NCI-H2227 (cell line): ENCODE measurements at regions not wholly inside any gene's neighbourhood (a gene's known extent, or its start where the extent isn't known, plus 50 kb on each side); places are given as distances from the start of the nearest gene placed in this dataset.

Experiments used
- DNase-seq: peaks from one replicate; lab custom pipeline; 2025; ENCODE audit not compliant: unreplicated experiment; lab: John Stamatoyannopoulos, UW

DNA sequence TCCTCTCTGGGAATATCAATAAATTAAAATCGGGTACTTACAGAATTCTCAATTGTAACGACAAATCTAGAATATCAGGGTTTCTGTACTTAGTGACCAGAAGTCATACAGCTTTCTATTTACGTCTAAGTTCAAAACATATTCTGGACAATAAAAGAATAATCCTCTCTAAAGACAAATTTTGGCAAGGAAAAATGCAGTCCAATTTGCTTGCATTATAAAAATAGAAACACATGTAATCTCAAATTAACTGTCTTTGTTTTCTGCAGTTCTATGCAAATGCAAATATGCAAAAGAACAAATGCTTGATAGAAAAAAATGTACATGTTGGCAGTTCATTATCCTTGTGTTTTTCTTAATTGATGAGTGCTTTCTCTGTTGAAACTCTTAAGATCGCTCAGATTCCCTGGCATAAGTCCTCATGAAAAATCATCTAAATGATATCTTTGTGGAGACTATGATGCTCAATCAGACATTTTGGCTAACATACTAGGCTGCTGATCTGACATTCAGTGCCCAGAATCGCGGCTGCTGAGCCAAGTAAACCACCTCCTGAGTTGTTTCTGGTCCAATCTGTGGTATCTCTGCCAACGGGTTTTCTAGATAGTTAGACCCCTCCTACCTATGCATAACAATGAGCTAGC, 990.1 kb upstream of the C9orf72 start:
- DNase-seq: no peak

DNA sequence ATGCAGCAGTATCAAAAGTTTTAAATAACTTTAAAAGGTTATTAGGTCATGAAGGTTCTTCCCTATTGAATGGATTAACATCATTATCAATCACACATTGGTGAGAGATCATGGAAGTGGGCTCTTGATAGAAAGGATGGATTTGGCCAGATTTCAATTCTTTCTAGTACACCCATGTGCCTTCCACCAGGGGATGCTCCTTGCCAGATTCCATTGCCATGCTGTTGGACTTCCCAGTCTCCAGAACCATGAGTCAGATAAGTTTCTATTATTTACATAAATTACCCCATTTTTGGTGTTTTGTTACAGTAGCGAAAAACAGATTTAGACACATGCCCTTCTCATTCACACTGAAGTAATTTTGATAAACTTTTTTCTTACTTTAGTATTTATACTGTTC, 1010.6 kb upstream of the C9orf72 start:
- DNase-seq: no peak

DNA sequence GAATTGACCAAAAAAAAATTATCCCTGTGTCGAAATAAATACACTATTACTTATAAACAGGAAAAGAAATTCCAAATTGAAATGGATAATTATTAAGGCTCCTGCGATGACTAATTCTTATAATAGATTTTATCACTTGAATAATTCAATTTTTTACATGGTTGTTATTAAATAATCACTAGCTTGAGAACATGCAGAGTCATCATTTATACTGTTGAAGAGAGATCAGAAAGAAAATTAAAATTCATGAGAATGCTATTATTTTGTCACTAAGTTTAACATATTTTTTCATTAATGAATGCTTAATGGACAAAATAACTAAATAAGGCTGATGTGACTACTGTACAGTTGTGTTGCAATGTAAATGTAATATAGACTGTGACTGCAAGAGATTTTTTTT, 1011.3 kb upstream of the C9orf72 start:
- no peak for DNase-seq

DNA sequence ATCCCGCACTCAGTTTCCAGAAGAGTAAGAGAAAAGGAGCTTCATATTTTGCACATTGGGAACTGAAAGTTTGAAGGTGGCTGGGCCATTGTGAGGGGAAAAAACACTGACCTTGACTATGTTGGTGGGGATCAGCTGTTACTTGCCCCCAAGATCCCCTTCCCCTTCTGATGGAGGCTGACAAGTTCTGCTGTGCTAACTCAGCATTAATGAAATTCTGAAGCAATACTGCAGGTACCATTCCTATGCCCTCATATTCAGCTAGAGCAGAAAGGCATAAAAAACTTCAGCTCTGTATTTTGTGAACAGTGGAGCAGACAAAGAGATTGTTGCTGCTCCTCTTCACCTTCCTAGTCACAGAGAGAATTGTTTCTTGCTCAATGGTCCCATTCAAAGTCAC, 1013.8 kb upstream of the C9orf72 start:
- DNase-seq: no peak

DNA sequence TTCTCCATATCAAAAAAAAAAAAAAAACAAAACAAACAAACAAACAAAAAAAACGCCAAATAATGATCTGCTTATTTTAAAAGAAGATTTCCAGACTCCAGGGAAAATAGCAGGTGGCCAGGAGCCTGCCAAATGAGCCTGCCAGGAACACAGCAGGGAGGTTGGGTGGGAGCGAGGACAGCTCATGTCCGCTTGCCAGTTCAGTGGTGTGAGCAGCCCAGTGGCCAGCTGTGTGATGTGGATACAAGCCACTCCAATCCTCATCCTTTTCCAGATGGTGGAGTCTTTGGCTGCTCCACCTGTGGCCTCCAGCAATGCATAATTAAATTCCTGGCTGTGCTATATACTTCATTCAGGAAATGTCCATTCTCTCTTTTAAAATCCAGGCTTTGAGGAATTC, 1025.1 kb upstream of the C9orf72 start:
- no peak for DNase-seq

DNA sequence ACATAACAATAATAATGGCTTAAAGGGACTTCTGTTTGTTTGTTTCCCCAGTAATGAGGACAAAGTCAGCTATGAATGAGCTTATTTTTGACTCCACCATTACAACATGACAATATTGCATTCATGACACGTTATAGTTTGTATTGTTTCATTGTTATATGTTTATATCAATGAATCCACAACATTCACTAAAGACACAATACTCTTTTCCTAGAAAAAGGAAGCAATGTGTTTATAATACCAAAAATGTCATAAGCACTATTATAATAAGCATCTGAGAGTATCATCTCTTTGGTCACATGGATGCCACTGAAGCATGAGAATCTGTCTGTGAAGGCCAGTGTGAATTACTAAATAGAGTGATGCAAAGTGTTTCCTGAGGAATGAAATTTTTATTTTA, 1026.9 kb upstream of the C9orf72 start:
- DNase-seq: no peak

DNA sequence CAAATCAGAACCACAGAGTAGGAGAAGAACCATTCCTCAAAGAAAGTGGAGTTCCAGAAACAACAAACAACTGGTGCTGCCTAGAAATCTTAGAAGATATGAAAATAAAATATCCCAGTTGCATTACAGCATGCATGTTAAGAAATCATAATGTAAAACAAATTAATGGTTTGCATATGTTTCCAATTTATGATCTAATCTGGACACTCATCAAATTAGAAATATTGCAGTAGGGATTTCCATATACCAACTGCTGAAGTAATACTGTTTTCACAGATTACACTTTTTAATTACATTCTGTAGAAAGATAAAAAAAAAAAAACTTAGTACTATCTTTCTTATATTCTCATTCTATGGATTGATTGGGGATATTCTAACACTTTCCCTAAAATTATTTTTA, 1034.6 kb upstream of the C9orf72 start:
- no peak for DNase-seq

DNA sequence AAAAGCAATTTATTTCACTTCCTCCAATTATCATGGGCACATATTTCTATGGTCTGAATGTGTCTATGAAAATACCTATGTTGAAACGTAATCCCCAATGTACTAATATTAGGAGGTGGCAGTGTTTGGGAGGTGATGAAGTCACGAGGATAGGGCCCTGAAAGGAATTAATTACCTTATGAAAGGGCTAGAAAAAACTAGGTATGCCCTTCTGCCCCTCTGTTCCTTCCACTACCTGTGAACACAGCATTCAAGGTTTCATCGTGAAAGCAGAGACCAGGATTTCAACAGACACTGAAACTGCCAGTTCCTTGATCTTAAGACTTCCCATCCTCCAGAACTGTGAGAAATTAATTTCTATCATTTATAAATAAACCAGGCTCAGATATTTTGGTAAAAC, 1037.1 kb upstream of the C9orf72 start:
- DNase-seq: no peak

DNA sequence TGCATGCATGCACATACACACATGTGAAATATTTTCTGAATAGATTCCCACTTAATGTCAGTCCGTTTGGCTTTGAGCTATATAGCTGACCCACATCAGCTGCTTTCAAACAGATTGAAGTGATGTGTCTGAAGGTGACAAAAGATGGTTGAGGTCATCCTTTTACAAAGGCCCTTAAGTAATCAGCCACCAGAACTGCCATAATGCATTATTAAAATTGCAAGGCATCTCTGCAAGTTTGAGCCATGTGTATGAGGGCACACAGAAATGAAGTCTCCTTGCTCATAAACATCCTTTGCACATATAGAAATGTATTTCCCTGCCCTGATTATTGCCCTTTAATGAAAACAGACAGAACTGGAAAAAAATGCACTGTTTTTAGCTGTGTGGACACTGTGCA, 1043.0 kb upstream of the C9orf72 start:
- no peak for DNase-seq

DNA sequence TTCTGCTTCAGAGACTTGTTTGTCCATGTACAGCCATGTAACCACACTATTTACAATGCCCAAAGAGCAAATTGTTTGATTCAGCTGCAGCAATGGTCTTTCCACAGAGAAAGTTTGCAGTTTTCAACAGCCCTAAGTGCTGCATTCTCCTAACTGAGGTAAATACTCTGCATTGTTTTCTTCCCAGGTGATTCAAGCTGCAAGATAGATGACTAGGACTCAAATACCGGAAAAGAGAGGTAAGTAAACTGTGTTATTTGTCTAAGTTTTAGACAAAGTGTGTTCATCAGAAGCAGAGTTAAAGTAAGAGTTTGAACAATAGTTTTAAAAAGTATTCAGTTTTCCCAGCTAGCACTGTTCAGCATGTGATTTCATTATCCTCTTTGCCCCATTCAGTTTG, 1046.7 kb upstream of the C9orf72 start:
- DNase-seq: no peak

DNA sequence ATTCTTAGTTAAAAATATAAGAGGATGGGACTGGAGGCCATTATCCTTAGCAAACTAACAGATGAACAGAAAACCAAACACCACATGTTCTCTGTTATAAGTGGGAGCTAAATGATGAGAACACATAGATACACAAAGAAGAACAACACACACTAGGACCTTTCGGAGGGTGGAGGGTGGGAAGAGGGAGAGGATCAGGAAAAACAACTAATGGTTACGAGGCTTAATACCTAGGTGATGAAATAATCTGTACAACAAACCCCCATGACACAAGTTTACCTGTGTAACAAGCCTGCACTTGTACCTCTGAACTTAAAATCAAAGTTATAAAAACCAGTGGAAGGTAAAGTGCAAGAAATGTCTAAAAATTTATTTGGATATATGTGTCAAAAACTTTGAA, 1047.4 kb upstream of the C9orf72 start:
- no peak for DNase-seq

DNA sequence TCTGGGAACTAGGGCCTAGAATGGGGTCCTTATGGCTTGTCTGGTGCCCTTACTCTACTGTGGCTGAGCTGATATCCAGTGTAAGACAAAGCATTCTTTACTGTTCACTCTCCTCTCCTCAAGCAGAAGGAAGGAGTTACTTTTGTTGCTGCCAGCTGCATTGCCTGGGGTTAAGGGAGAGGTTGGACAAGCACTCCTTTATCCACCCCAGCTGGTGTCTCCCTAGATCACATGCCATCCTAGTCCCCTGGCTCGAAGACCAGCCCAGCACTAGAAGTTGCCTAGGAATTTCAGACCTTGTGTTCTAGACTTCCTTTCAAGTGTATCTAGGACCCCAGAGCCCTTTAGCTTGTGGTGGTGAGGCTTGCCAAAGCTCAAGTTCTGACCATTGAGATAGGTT, 1051.5 kb upstream of the C9orf72 start:
- DNase-seq: no peak

DNA sequence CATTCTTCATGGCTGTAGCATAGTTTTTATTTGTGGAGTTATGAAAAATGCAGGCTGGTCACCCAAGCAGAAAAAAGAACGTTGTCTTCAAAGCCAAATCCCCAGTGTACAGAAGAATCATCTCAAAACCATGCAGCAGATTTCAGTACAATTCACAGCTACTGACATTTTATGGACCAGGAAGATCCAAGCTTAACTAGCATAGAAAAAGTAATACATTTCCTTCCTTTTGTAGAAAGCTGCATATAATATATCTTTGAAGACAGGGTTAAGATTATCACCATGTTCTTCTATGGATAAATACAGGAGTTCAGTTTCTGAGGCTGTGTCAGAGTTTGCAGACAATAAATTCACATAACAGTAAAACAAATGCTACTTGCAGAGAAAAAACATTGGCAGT, 1054.8 kb upstream of the C9orf72 start:
- no peak for DNase-seq

DNA sequence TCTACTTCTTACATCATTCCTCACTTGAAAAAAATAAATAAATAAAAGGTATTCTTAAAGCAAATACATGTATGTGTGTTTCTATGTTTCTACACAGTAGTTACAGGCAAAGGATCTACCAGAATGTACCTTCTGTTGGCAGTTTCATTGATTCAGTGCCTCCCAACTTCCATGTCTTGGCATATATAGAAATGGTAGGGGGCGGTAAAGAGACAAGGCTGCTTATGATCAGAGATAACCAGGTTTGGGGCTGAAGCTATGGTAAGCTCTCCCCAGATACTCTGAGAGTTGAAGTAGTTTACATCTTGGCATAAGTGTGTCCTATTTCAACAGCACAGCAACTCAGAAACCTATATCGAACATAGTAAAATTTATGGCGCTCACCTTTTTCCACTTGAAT, 1075.4 kb upstream of the C9orf72 start:
- DNase-seq: no peak

DNA sequence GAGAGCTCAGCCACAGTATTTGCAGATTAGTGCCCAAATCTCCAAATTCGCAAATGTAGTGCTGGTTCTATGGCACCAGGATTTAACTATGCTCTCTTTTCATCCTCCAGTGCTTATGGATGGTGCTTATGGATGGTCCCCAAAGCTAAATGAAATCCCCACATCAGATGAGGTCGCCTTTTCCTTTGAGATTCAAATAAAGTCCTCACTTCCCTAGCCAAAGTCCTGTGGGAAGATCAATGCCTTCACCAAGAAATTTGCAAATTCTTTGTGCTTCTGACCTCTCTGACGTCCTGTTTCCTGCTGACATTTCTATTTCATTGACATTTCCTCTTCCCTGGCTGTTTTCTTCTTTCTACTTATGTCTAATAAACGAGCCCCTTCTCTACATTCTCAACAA, 1077.0 kb upstream of the C9orf72 start:
- DNase-seq: no peak

DNA sequence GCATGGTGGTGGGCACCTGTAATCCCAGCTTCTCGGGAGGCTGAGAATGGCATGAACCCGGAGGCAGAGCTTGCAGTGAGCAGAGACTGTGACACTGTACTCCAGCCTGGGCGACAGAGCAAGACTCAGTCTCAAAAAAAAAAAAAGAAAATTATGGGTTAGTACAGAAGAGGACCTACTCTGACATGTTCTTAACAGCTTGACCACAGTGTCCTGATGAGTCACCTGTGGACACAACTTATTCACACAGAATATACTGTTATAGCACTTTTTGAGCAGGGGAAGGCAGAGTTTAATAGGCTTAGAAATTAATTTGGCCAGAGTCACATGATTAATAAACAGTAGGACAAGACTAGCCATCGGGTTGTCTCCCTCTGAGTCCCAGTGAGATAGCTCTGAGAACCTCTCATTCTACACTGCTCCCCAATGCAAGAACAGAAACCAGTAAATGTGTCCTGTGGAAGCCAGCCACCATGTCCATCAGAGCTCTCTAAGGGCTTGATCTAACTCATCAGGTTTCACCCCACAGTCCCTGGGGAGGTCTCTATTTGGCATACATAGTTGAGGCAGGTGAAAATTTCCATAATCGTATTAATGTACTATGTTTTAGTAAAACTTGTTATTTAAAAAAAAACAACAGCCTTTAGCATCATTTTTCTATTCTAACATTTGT, 1077.9 kb upstream of the C9orf72 start:
- DNase-seq: no peak

DNA sequence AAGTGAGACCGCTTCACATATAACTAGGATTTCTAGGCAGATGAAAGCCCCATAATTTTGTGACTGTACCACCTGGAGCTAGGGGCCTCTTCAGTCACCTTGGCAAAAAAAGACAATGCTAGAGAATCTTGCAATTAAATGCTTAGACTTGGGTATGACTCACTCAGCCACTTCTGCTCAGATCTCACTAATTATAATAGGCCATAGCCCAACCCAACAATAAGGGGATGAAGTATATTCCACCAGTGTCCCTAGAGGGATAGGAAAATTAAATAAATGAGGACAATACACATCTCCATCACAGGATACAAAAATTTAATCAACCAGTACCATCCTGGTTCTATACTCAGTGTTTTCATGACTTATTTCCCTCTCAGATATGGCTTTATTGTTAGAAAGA, 1079.9 kb upstream of the C9orf72 start:
- DNase-seq: no peak

DNA sequence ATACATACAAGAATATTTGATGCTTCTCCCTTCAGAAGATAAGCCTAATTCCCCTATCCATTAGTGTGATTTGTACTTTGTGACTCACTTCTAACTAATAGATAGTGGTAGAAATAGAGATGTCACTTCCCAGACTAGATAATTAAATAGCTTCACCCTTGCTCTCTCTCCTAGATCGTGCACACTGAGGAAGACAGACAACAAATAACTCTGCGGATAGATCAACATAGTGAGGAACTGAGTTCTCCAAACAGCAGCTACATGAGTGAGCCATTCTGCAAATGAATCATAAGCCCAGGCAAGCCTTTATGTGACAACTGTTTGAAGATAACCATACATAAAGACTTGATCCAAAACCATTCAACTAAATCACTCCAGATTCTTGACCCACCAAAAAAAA, 1083.4 kb upstream of the C9orf72 start:
- no peak for DNase-seq

DNA sequence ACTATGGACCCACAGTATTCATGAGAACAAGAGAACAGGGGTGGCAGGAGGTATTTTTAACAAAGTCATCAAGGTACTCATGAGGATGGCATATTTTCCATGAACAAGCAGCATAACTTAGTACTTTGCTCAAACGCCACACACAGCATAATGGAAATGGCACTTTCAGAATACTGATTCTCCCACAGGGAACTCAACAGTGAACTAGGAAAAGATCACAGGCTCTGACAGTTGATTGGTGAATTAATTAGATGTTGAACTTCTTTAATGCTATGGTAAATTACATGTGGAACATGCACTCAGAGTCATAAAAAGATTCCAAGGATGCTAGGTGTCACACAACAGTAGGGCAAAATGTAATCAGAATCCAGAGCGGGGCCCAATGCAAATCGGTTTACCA, 1088.6 kb upstream of the C9orf72 start:
- DNase-seq: no peak

DNA sequence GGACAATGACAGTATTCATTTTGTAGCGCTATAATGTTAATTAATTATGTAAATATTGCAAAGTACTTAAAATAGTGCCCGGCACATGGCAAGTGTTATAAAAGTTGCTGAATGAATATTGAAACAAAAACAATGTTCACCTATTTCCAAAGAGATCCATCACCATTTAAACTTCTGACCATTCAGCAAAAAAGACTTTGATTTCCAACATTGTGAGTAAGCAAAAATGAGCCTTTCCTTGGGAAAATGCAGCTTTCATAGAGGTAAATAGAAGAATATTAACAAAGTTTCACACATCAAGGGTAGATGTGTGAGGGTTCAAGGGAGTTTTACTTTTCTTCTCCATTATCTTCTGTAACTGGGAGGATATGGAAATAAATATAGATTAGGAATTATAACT, 1089.4 kb upstream of the C9orf72 start:
- no peak for DNase-seq

DNA sequence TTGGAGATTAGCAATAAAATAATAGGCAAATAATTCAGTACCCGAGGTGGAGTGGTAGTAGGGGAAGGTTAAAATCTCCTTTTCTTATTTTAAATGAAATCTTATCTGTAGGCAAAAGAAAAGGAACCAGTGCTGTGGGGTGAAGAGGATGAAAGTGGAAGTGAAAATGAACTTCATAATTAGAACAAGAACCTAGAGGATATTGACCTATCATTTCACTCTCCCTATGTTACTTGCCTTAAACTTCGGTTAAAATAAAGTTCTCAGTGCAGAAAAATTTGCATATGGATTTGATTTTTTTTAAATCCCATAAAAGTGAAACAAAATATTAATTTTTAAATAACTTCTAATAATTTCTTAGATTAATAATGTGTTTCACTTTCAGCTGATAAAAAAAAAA, 1094.9 kb upstream of the C9orf72 start:
- DNase-seq: no peak

DNA sequence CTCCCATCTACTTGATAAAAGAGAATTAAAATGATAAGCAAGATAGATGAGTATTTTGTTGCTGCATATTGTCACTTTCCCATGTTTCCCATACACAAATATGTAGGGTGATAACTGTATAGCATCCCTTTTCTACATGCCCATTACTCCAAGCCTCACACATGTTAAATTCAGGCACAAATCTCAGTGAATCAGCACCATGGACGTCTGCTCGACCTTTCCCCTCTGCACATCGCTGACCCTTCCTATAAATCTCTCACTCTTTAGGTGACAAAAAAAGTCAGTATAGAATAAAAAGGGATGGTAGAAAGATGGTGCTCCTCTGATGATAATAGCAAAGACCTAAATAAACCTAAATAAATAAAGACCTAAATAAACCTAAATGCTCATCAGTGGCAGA, 1097.7 kb upstream of the C9orf72 start:
- no peak for DNase-seq

DNA sequence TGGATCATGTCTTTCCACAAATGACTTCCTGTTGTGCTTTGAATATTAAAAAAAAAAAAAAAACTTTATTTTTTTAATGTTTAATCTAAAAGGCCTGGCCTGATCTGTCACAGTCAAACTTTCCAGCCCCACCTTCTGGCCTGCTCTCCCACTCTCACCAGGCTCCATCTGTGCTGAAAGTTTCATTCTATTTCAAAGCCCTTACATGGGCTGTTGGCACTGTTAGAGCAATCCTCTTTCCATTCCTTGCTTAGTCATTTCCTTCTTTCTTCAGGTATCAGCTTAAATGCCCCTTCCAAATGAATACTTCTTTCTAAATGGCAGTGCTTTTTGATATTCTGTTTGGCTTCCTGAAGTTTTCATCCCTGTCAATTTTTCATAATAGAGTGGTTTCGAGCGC, 1104.8 kb upstream of the C9orf72 start:
- no peak for DNase-seq
